Heart right ventricle (tissue), 16 donors: ENCODE measurements at regions not wholly inside any gene's neighbourhood (a gene's known extent, or its start where the extent isn't known, plus 50 kb on each side); places are given as distances from the start of the nearest gene placed in this dataset.

Experiments
- ATAC-seq, 8 donors: fragments of 200-7000 bp; cut with Tn5 transposase; one replicate each; pipeline ENCODE4 v1.9.1; 2020; ENCODE audit warnings: mild to moderate bottlenecking in 8 of 8, moderate library complexity in 8 of 8, moderate number of reproducible peaks in 1 of 8
- DNase-seq, 2 donors: peaks; one replicate each; pipeline ENCODE4 v3.0.0-alpha.2; 2020
- H3K27ac ChIP-seq, 10 donors: fragments of 200-600 bp; sonication (generic) in 2 of 10; one replicate each; pipeline versions ENCODE4 v1.5.0 to v1.8.0; 2020 to 2022; ENCODE audit warnings: mild to moderate bottlenecking in 3 of 10
- H3K27me3 ChIP-seq, 7 donors: fragments of 200-600 bp; one replicate each; pipeline ENCODE4 v1.8.0; 2021 to 2022; ENCODE audit warnings: mild to moderate bottlenecking in 2 of 7
- H3K36me3 ChIP-seq, 9 donors: fragments of 200-600 bp; sonication (generic) in 1 of 9; one replicate each; pipeline versions ENCODE4 v1.5.0 to v1.8.0; 2020 to 2022; ENCODE audit warnings: mild to moderate bottlenecking in 2 of 9
- H3K4me1 ChIP-seq, 9 donors: fragments of 200-600 bp; sonication (generic) in 1 of 9; one replicate each; pipeline versions ENCODE4 v1.5.0 to v1.8.0; 2020 to 2022; ENCODE audit warnings: mild to moderate bottlenecking in 4 of 9
- H3K4me3 ChIP-seq, 10 donors: fragments of 200-600 bp; sonication (generic) in 2 of 10; one replicate each; pipeline versions ENCODE4 v1.5.0 to v1.8.0; 2020 to 2022; ENCODE audit warnings: mild to moderate bottlenecking in 7 of 10, moderate library complexity in 2 of 10
- H3K9me3 ChIP-seq, 11 donors: fragments of 200-600 bp in 10 of 11; sonication (generic) in 2 of 11; one replicate each; pipeline versions ENCODE4 v1.5.0 to v1.8.0; 2013 to 2022; ENCODE audit warnings: mild to moderate bottlenecking in 2 of 11, control low read depth in 1 of 11, moderate library complexity in 1 of 11
- CTCF ChIP-seq, 9 donors: fragments of 200-600 bp; sonication (generic) in 2 of 9; IDR thresholded peaks; one replicate each; pipeline versions ENCODE4 v1.5.0 to v1.8.0; 2021 to 2022; ENCODE audit warnings: antibody characterized with exemption in 9 of 9, mild to moderate bottlenecking in 5 of 9, moderate library complexity in 1 of 9
- WGBS, 2 donors: extraction: QIAGEN DNeasy Blood & Tissue Kit; methylation state at CpG; one replicate each; pipeline ENCODE4 v1.1.7; 2013; ENCODE audit warnings: inconsistent platforms in 1 of 2; 5-methylcytosine and 5-hydroxymethylcytosine counted together
- intact Hi-C, 10 donors: fragments of 100-400 bp; cut with DNase I; formaldehyde crosslinking; loops; one replicate each; pipeline versions ENCODE4 v1.11.1 to v1.14.2; 2022
- donor health status: Arrhythmogenic right ventricular cardiomyopathy.
- donor health status: ischemic (EF 13 %, LVEDD 7.1; RV severe dilation, severe dysfunction).
- donor health status: healthy with polysubstance abuse.
- donor health status: DM: no; HTN: yes; CAD: no.
- donor health status: DM: no; HTN: no; CAD: no.
- donor health status: ischemic (EF 25% LVEDD 6.9; RV normal size, moderate dysfunction).
- donor health status: ischemic (EF 25% LVEDD 5.7; RV mildly dilated, moderate dysfunction).
- donor health status: healthy.
- donor health status: DM: yes; HTN: yes; CAD: no.
- donor health status: Ischemic cardiomyopathy.
- donor health status: ischemic (EF 35%, LVEDD 5.7; RV mildly dilated, moderate dysfunction).
- donor health status: nonischemic (EF 11% LVEDD 7.7; RV severe dilation, severe dysfunction).
- donor health status: DM: yes; HTN: yes; CAD: no.
- donor health status: PGD.
- donor health status: ischemic (EF 29% LVEDD 5.4; RV normal size, mild dysfunction).
- donor health status: nonischemic (EF 23%, LVEDD 6.1; RV moderate dilation, normal function).

- H3K27ac ChIP-seq = no peak overlapping the region
- 64 to 70% methylated on average over 1 of the region's 1 CpG for WGBS, 2 donors
Measured at GRCh38 chr12:91482231-91482630, 299.6 kb upstream of the DCN start.

GRCh38 chr12:91478500-91478899, 295.9 kb upstream of the DCN start:
- Histone ChIP-seq H3K27me3 (no peaks in the 10 kb centered on the region), H3K4me3 (no peak overlapping the region), H3K36me3 (no peaks in the 10 kb centered on the region), H3K4me1 (no peaks in the 10 kb centered on the region), H3K9me3 (no peaks in the 10 kb centered on the region), H3K27ac (no peak overlapping the region)
- intact Hi-C loops = no loop called here
- TF ChIP-seq CTCF (IDR thresholded peaks at IDR 0.05) = no peak
- DNase-seq (no peak), ATAC-seq (no peak)
- WGBS, 2 donors = 85 to 96% methylated on average over 1 of the region's 1 CpG

More at GRCh38 chr12:91482231-91482630, 299.6 kb upstream of the DCN start:
- ATAC-seq (no peak), DNase-seq (no peak)
- peaks cover 0 to 5% (median 0%) of the 10 kb centered on the region in 11 donors for H3K9me3 ChIP-seq
- no peaks in the 10 kb centered on the region for H3K36me3 ChIP-seq
- intact Hi-C loops = no loop called here
- H3K4me3 ChIP-seq = no peak overlapping the region
- TF ChIP-seq CTCF (IDR thresholded peaks at IDR 0.05) = no peak
- H3K4me1 ChIP-seq = no peaks in the 10 kb centered on the region
- no peaks in the 10 kb centered on the region for H3K27me3 ChIP-seq

- Histone ChIP-seq H3K36me3 (no peaks in the 10 kb centered on the region), H3K27me3 (no peaks in the 10 kb centered on the region), H3K27ac (no peak overlapping the region), H3K4me1 (no peaks in the 10 kb centered on the region), H3K9me3 (peaks cover 0 to 15% (median 0%) of the 10 kb centered on the region in 11 donors), H3K4me3 (no peak overlapping the region)
- WGBS, 2 donors = 93 to 96% methylated on average over 4 of the region's 4 CpGs
- no peak for TF ChIP-seq CTCF (IDR thresholded peaks at IDR 0.05)
- intact Hi-C loops = no loop called here
- DNase-seq = no peak
- no peak for ATAC-seq
Measured at GRCh38 chr12:91467686-91468085, 285.1 kb upstream of the DCN start.

GRCh38 chr12:91461061-91461460, 278.4 kb upstream of the DCN start:
- no peak for ATAC-seq
- Histone ChIP-seq H3K9me3 (peaks cover 0 to 17% (median 2%) of the 10 kb centered on the region in 11 donors), H3K27ac (no peak overlapping the region), H3K4me3 (no peak overlapping the region), H3K36me3 (no peaks in the 10 kb centered on the region), H3K4me1 (no peaks in the 10 kb centered on the region), H3K27me3 (peaks cover 0 to 3% (median 0%) of the 10 kb centered on the region in 7 donors)
- intact Hi-C loops = no loop called here
- 90 to 94% methylated on average over 1 of the region's 1 CpG for WGBS, 2 donors
- no peak for TF ChIP-seq CTCF (IDR thresholded peaks at IDR 0.05)
- DNase-seq = no peak
